Pancreas (tissue), 10 donors: ENCODE measurements at regions not wholly inside any gene's neighbourhood (a gene's known extent, or its start where the extent isn't known, plus 50 kb on each side); places are given as distances from the start of the nearest gene placed in this dataset.

Experiments used
- ATAC-seq, 4 donors: fragments of 200-7000 bp; cut with Tn5 transposase; one replicate each; pipeline versions ENCODE4 v1.8.0 to v1.9.1; 2020; ENCODE audit warnings: mild to moderate bottlenecking in 4 of 4, moderate library complexity in 4 of 4
- DNase-seq, 6 donors: peaks; one replicate each; pipeline ENCODE4 v3.0.0-alpha.2; 2020
- FAIRE-seq: peaks from 2 replicates; lab custom pipeline; 2012; peaks lifted over from hg19 to GRCh38; lab: Jason Lieb, UNC
- H3K27ac ChIP-seq, 4 donors: fragments of 200-600 bp; sonication (generic); 1 replicate in 3 of 4; 2 replicates in 1 of 4; pipeline versions ENCODE4 v1.5.0 to v1.8.0; 2020
- H3K27me3 ChIP-seq, 4 donors: fragments of 200-600 bp; one replicate each; pipeline ENCODE4 v1.8.0; 2021
- H3K36me3 ChIP-seq, 3 donors: fragments of 200-600 bp; sonication (generic) in 1 of 3; one replicate each; pipeline versions ENCODE4 v1.5.0 to v1.8.0; 2020 to 2021
- H3K4me1 ChIP-seq, 3 donors: fragments of 200-600 bp; one replicate each; pipeline ENCODE4 v1.8.0; 2021
- H3K4me3 ChIP-seq, 4 donors: fragments of 200-600 bp; sonication (generic) in 2 of 4; one replicate each; pipeline versions ENCODE4 v1.5.0 to v1.8.0; 2020 to 2021
- H3K9me3 ChIP-seq, 4 donors: fragments of 200-600 bp; one replicate each; pipeline ENCODE4 v1.8.0; 2021
- WGBS, 2 donors: extraction: QIAGEN DNeasy Blood & Tissue Kit; methylation state at CpG; one replicate each; pipeline ENCODE4 v1.1.7; 2013; 5-methylcytosine and 5-hydroxymethylcytosine counted together
- intact Hi-C, 3 donors: fragments of 100-400 bp; cut with DNase I; formaldehyde crosslinking; loops; one replicate each; pipeline versions ENCODE4 v1.11.1 to v1.14.2; 2022
- TF ChIP-seq, protein P1 (sequence below), 4 donors: fragments of 200-600 bp; sonication (generic) in 3 of 4; IDR thresholded peaks; one replicate each; pipeline versions ENCODE4 v1.5.0 to v1.8.0; 2021; ENCODE audit warnings: antibody characterized with exemption in 4 of 4
- donor health status: healthy with polysubstance abuse.
- donor health status: DM: no; HTN: no; CAD: no; lungs with moderate emphysema.
- donor health status: DM: no; HTN: no; CAD: no.
- donor health status: control.
- donor health status: control.
- donor health status: Bipolar disorder and iron deficiency.
- donor health status: DM: yes; HTN: yes; CAD: no.
- donor health status: DM: no; HTN: no; CAD: no.
- donor health status: DM: no; HTN: no; CAD: no.
- donor health status: DM: yes; HTN: yes; CAD: no.

DNA sequence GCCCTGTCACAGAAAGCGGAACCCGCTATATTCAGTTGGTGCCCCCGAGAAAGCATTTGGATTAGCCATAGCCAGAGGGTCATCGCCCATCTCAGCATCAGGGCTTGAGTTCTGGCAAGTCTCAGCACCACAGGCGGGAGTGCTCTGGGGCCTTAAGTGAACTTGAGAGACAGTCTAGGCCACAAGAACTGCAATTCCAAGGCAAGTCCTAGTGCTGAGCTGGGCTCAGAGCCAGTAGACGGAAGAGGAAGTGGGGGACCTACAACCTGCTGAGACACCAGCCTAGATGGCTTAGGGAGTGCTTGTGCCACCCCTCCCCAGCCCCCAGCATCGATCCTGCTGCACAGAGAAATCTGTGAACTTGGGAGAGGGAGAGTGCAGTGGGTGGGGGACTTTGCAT is 594.9 kb downstream of the CCDC171 start:
- intact Hi-C loops: no loop called here
- ATAC-seq: peak in 2 of 4 donors; percentile 22 to 27
- DNase-seq: no peak
- H3K4me1 ChIP-seq: no peaks in the 10 kb centered on the region
- no peak for FAIRE-seq
- no peaks in the 10 kb centered on the region for H3K36me3 ChIP-seq
- WGBS, 2 donors: 84 to 85% methylated on average over 7 of the region's 7 CpGs
- H3K4me3 ChIP-seq: no peak overlapping the region
- TF ChIP-seq, protein P1, sequence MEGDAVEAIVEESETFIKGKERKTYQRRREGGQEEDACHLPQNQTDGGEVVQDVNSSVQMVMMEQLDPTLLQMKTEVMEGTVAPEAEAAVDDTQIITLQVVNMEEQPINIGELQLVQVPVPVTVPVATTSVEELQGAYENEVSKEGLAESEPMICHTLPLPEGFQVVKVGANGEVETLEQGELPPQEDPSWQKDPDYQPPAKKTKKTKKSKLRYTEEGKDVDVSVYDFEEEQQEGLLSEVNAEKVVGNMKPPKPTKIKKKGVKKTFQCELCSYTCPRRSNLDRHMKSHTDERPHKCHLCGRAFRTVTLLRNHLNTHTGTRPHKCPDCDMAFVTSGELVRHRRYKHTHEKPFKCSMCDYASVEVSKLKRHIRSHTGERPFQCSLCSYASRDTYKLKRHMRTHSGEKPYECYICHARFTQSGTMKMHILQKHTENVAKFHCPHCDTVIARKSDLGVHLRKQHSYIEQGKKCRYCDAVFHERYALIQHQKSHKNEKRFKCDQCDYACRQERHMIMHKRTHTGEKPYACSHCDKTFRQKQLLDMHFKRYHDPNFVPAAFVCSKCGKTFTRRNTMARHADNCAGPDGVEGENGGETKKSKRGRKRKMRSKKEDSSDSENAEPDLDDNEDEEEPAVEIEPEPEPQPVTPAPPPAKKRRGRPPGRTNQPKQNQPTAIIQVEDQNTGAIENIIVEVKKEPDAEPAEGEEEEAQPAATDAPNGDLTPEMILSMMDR (IDR thresholded peaks at IDR 0.05): no peak
- no peak overlapping the region for H3K27ac ChIP-seq
- H3K27me3 ChIP-seq: no peaks in the 10 kb centered on the region
- no peaks in the 10 kb centered on the region for H3K9me3 ChIP-seq

DNA sequence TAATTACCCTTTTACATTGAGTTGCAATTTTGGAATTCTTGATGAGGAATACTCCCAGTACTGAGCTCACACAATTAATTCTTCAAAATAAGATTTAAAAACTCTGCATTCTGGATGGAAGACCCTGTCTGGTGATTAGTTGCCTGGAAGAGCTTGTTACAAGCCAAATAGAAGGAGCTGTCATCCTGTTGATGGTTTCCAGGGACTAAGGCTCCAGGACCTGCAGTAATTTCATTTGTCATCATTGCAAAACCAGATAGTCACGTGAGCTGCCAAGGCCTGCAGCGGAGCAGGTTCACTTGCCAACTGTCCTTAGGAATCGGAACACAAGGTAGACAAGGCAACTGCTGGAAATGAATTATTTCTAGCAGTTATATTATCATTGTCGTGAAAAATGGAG is 597.7 kb downstream of the CCDC171 start:
- DNase-seq (peak in 2 of 6 donors; percentile 12 to 32), ATAC-seq (peak in 3 of 4 donors; percentile 25 to 71 (median 64)), FAIRE-seq (no peak)
- peaks cover 0 to 2% (median 0%) of the 10 kb centered on the region in 3 donors for H3K4me1 ChIP-seq
- H3K9me3 ChIP-seq: no peaks in the 10 kb centered on the region
- H3K27me3 ChIP-seq: no peaks in the 10 kb centered on the region
- H3K36me3 ChIP-seq: no peaks in the 10 kb centered on the region
- TF ChIP-seq, protein P1 (IDR thresholded peaks at IDR 0.05): no peak
- intact Hi-C loops: no loop called here
- H3K4me3 ChIP-seq: no peak overlapping the region
- 21% methylated on average over 4 of the region's 4 CpGs for WGBS, 2 donors
- no peak overlapping the region for H3K27ac ChIP-seq

DNA sequence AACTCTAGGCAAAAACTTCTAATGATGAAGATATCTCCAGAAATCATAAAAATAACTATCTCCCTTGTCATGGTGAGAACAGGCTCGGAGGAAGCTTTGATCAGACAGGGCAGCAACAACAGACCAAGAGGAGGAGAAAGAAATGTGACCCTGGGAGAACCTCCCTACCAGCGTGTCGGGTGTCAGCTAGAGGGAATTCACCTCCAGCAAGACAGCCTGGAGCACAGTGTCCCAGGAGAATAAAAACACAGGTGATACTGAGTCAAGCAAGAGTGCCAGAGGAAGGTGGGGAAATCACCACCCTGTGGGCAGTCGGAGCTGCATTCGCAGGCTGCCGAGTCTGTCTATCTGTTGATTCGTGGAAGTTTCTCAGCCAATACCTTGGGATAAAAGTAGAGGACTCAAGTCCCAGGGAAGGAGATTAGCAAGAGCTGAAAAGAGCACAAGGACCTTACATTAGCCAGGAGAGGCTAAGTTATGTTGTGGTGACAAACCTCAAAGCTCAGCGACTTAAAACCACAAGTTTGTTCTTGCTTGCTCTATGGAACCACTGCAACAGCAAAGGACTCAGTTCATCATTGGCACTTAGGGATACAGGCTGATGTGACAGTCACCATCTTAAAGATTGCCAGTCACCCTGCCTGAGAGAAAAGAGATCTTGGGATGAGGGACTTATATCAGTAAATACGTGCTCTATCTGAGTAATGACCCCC is 598.3 kb downstream of the CCDC171 start:
- Histone ChIP-seq H3K9me3 (no peaks in the 10 kb centered on the region), H3K4me3 (no peak overlapping the region), H3K27me3 (no peaks in the 10 kb centered on the region), H3K27ac (no peak overlapping the region), H3K36me3 (no peaks in the 10 kb centered on the region), H3K4me1 (peaks cover 0 to 2% (median 0%) of the 10 kb centered on the region in 3 donors)
- TF ChIP-seq, protein P1 (IDR thresholded peaks at IDR 0.05): no peak
- DNase-seq (no peak), ATAC-seq (peak in 2 of 4 donors; percentile 13 to 16), FAIRE-seq (no peak)
- 66% methylated on average over 9 of the region's 9 CpGs for WGBS, 2 donors
- intact Hi-C loops: no loop called here

DNA sequence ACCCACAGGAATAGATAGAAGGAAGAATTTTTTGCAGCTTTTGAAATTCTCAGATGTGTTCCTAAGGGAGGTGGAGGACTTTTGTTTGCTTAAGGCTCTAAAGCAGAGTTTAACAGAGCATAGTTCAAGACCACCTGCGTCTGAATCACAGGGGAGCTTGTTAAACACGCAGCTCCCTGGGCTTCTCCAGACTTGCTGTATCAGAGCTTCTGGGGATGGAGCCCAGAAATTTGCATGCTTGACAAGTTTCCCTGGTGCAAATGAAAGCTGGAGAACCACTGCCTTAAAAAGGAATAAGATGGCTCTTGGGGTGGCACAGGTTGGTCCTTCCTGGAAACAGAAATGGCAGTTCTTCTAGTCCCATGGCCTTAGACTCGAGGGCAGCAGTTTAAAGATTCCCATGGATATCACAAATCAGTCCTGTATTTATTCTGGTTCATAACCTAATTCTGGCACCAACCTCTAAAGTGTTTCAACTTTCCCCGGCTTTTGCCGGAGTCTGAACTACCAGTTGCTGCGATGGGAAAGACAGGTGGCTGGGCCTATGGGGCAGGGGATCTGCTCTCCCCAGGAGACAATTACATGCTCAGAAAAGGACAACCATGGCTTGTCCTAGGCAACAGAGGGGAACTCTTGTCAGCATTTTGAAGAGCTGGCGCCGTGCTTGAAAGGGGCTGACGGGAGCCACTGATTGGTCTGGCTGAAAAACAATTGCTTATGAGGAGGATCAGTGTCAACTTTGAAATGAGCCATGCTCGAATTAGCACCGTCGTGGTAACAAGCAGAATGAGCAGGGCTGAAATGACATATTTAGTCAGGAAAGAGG is 599.6 kb downstream of the CCDC171 start:
- Histone ChIP-seq H3K4me3 (no peak overlapping the region), H3K27me3 (no peaks in the 10 kb centered on the region), H3K36me3 (no peaks in the 10 kb centered on the region), H3K4me1 (peaks cover 0 to 2% (median 0%) of the 10 kb centered on the region in 3 donors), H3K27ac (no peak overlapping the region), H3K9me3 (no peaks in the 10 kb centered on the region)
- DNase-seq: no peak
- 76 to 79% methylated on average over 12 of the region's 12 CpGs for WGBS, 2 donors
- ATAC-seq: no peak
- TF ChIP-seq, protein P1 (IDR thresholded peaks at IDR 0.05): no peak
- FAIRE-seq: no peak
- intact Hi-C loops: no loop called here
